SK-N-MC (cell line): ENCODE measurements at regions not wholly inside any gene's neighbourhood (a gene's known extent, or its start where the extent isn't known, plus 50 kb on each side); places are given as distances from the start of the nearest gene placed in this dataset.
"Not testable (repeated sequence)": the region's sequence is repeated elsewhere in the genome, so short reads cannot be mapped to it uniquely, and the experiment has no call there.

Experiments
- DNase-seq: peaks from one replicate; pipeline ENCODE4 v3.0.0-alpha.2; 2011; ENCODE audit warnings: low read depth, low spot score
- H3K27ac ChIP-seq: fragments of 200-600 bp; sonication (generic); 2 replicates; pipeline ENCODE4 v1.5.1; 2016; ENCODE audit warnings: mixed run types
- H3K36me3 ChIP-seq: fragments of 200-600 bp; sonication (generic); 2 replicates; pipeline ENCODE4 v1.6.1; 2017; ENCODE audit warnings: antibody characterized with exemption, low read length, mixed read lengths; ENCODE audit not compliant: insufficient read depth
- H3K4me3 ChIP-seq: fragments of 200-600 bp; sonication (generic); 2 replicates; pipeline ENCODE4 v1.5.1; 2016
- H3K9ac ChIP-seq: fragments of 200-600 bp; sonication (generic); 2 replicates; pipeline ENCODE4 v1.8.0; 2017; ENCODE audit warnings: mixed run types, mixed read lengths; ENCODE audit not compliant: insufficient read length
- H3K9me3 ChIP-seq: fragments of 200-600 bp; sonication (generic); 2 replicates; pipeline ENCODE4 v1.6.1; 2017; ENCODE audit warnings: low read depth, mild to moderate bottlenecking, antibody characterized with exemption, low read length, moderate library complexity, mixed read lengths
- EZH2 ChIP-seq: fragments of 200-600 bp; sonication (generic); IDR thresholded peaks from one replicate; pipeline ENCODE4 v1.6.1; 2017; ENCODE audit warnings: antibody characterized with exemption
- FOXP2 ChIP-seq: optimal IDR thresholded peaks from 2 replicates; pipeline ENCODE3; 2011; ENCODE audit warnings: mild to moderate bottlenecking, moderate library complexity; ENCODE audit not compliant: insufficient read depth; ENCODE audit errors: extremely low read length, control extremely low read depth
- POLR2AphosphoS5 ChIP-seq: IDR thresholded peaks from 2 replicates; pipeline ENCODE4 v1.6.1; 2012; ENCODE audit warnings: mild to moderate bottlenecking, low read depth, low read length, borderline replicate concordance

DNA sequence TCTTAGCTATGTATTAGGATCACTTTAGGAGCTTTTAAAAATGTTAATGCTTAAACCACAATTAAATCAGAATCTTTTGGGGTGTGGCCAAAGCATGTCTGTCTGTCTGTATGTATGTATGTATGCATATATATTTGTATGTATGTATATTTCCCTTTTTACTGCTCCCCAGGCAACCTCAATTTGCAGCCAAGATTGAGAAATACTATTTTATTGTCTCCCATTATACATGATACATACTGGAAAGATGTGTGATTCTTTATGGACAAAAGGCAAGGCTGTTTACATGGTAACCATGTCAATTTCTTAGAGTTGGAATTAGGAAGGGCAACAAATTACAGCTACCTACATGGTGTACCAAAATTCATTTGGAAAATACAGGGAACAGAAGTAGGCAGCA, 783.6 kb downstream of the ETS1 start:
- no peak for DNase-seq
- H3K27ac ChIP-seq, result no peak overlapping the region
- no peak for TF ChIP-seq POLR2AphosphoS5
- TF ChIP-seq FOXP2, result no peak
- no peak overlapping the region for H3K4me3 ChIP-seq
- H3K9ac ChIP-seq, result no peak overlapping the region
- H3K9me3 ChIP-seq, result no peaks in the 10 kb centered on the region
- no peaks in the 10 kb centered on the region for H3K36me3 ChIP-seq

- no peak for DNase-seq
- Histone ChIP-seq H3K9ac (no peak overlapping the region), H3K4me3 (no peak overlapping the region), H3K36me3 (no peaks in the 10 kb centered on the region), H3K9me3 (no peaks in the 10 kb centered on the region), H3K27ac (no peak overlapping the region)
- TF ChIP-seq POLR2AphosphoS5 (no peak), FOXP2 (no peak), EZH2 (no peak)
These were observed 786.2 kb downstream of the ETS1 start for GRCh38 chr11:127800989-127801688.

DNA sequence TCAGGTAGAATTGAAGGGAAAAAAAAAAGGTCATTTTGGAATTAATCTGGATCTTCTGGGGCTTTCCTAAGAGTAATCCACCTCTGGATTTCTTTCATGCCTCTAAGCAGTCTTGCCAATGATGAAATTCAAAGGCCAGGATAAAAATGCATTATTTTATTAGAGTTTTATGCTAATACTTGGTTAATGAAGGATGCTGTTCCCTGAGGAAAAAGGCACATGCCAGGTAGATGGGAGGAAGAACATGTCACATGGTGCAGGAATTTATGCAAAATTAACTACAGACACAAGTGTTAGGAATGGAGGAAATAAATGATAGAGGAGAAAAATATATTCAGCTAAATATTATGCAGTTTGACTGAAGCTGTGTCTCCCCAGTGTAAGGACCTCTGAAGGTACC, 792.0 kb downstream of the ETS1 start:
- Histone ChIP-seq H3K36me3 (no peaks in the 10 kb centered on the region), H3K4me3 (no peak overlapping the region), H3K27ac (no peak overlapping the region), H3K9ac (no peak overlapping the region), H3K9me3 (no peaks in the 10 kb centered on the region)
- TF ChIP-seq POLR2AphosphoS5 (no peak), EZH2 (no peak), FOXP2 (no peak)
- no peak for DNase-seq

DNA sequence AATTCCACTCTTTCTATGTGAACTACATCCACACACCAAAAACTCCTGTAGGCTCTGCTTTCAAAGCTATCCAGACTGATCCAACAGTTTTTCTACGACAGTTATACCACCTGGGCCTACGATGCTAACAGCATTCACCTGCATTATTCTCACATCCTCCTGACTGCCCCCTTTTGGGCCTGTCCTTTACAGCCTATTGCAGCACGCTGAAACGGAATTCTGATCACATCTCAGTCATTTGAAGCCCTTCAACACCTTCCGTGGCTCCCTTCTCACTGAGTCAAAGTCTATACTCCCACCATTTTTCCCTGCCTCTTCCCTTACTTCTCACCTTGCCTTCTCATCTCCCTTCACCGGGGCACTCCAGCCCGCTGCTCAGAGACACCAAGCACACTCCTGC, 791.3 kb upstream of the KIRREL3 start:
- Histone ChIP-seq H3K36me3 (no peaks in the 10 kb centered on the region), H3K9me3 (no peaks in the 10 kb centered on the region)
- no peak for TF ChIP-seq POLR2AphosphoS5
- no peak for TF ChIP-seq EZH2
- no peak for TF ChIP-seq FOXP2

GRCh38 chr11:127790592-127790991, 790.0 kb upstream of the KIRREL3 start:
- no peak overlapping the region for H3K9ac ChIP-seq
- H3K27ac ChIP-seq, result no peak overlapping the region
- no peaks in the 10 kb centered on the region for H3K36me3 ChIP-seq
- no peak for TF ChIP-seq EZH2
- TF ChIP-seq FOXP2, result no peak
- no peak for TF ChIP-seq POLR2AphosphoS5
- no peak overlapping the region for H3K4me3 ChIP-seq
- no peaks in the 10 kb centered on the region for H3K9me3 ChIP-seq
- no peak for DNase-seq

More for the DNA sequence above, 791.3 kb upstream of the KIRREL3 start:
- Histone ChIP-seq H3K27ac (no peak overlapping the region), H3K4me3 (no peak overlapping the region), H3K9ac (no peak overlapping the region)
- no peak for DNase-seq

DNA sequence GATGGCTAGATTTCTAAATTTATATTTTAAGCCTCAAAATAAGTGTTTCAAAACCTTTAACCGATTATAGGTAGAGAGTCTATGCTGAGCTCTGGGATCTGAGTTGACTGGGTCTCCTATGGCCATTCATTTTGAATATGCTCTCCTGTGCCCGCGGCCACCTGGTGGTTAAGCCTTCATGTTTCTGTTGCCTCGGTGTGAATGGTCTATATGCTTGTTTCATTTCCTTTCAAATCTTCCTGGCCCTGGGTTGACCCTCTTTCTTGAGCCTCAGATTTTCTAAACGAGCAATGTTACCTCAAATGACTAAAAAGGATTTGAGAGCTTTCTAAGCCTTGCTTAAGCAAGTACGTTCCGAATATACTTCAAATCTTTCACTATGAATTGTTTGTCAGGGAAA, 789.4 kb upstream of the KIRREL3 start:
- Histone ChIP-seq H3K27ac (no peak overlapping the region), H3K36me3 (no peaks in the 10 kb centered on the region), H3K9me3 (no peaks in the 10 kb centered on the region), H3K4me3 (no peak overlapping the region), H3K9ac (no peak overlapping the region)
- no peak for DNase-seq
- TF ChIP-seq FOXP2 (no peak), POLR2AphosphoS5 (no peak), EZH2 (no peak)

DNA sequence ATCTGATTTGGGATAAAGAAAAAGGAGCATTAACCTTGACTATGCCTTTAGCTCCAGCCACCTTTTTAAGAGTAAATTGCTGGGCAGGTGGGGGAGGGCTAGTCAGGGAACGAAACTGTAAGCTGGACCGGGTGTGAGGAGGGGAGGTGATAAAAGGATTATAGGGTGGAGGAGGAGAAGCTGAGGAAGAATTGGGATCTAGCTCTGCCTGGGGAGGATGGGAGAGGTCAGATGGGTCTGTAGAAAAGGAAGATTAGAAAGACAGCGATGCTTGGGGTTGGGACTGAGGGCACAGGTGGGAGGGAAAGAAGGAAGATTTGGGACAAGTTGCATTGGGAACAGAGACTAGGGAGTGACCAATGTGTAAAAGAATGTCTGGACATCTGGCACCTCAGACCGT, 772.4 kb upstream of the KIRREL3 start:
- not testable (repeated sequence) for H3K4me3 ChIP-seq, DNase-seq, H3K9me3 ChIP-seq, H3K27ac ChIP-seq, H3K9ac ChIP-seq, H3K36me3 ChIP-seq

GRCh38 chr11:127768931-127769330, 768.4 kb upstream of the KIRREL3 start:
- H3K9me3 ChIP-seq, H3K36me3 ChIP-seq, H3K4me3 ChIP-seq, H3K27ac ChIP-seq, H3K9ac ChIP-seq, DNase-seq: not testable (repeated sequence)

GRCh38 chr11:127766734-127767133, 766.2 kb upstream of the KIRREL3 start:
- H3K9me3 ChIP-seq, result no peaks in the 10 kb centered on the region
- no peak overlapping the region for H3K4me3 ChIP-seq
- H3K9ac ChIP-seq, result no peak overlapping the region
- H3K36me3 ChIP-seq, result no peaks in the 10 kb centered on the region
- no peak for TF ChIP-seq FOXP2
- no peak for TF ChIP-seq POLR2AphosphoS5
- no peak for TF ChIP-seq EZH2
- no peak for DNase-seq
- no peak overlapping the region for H3K27ac ChIP-seq
